MCF 10A (cell line): ENCODE measurements at regions not wholly inside any gene's neighbourhood (a gene's known extent, or its start where the extent isn't known, plus 50 kb on each side); places are given as distances from the start of the nearest gene placed in this dataset.

Experiments
- BruUV-seq: library from RNA; stranded (reverse); fragments of 400-500 nt; replicated peaks from 2 replicates; lab custom pipeline; 2021; lab: Mats Ljungman, UMichigan
- CTCF ChIA-PET: fragments of 300-600 bp; sonication (Branson Sonifier 250); formaldehyde crosslinking; extraction: SDS; loops from one replicate; lab custom pipeline; 2021; ENCODE audit warnings: antibody characterized with exemption, inconsistent platforms; lab: Yijun Ruan, JAX
- POLR2A ChIA-PET: fragments of 300-600, 350-650 bp; sonication (Branson Sonifier 250); formaldehyde crosslinking; extraction: SDS; loops from one replicate; lab custom pipeline; 2020; ENCODE audit warnings: antibody characterized with exemption, inconsistent platforms; lab: Yijun Ruan, JAX
- DNase-seq: peaks from one replicate; pipeline ENCODE4 v3.0.0-alpha.2; 2018; ENCODE audit not compliant: unreplicated experiment
- H3K27ac Mint-ChIP-seq: one replicate; pipeline ENCODE4 v1.8.0; 2022; ENCODE audit warnings: mild to moderate bottlenecking, low read depth, mixed read lengths; ENCODE audit not compliant: unreplicated experiment
- H3K27me3 Mint-ChIP-seq: one replicate; pipeline ENCODE4 v1.8.0; 2022; ENCODE audit warnings: mixed read lengths; ENCODE audit not compliant: insufficient read depth, unreplicated experiment
- H3K36me3 Mint-ChIP-seq: one replicate; pipeline ENCODE4 v1.8.0; 2022; ENCODE audit warnings: mild to moderate bottlenecking, moderate library complexity, mixed read lengths; ENCODE audit not compliant: insufficient read depth, unreplicated experiment
- H3K4me1 Mint-ChIP-seq: one replicate; pipeline ENCODE4 v1.8.0; 2022; ENCODE audit warnings: mixed read lengths; ENCODE audit not compliant: insufficient read depth, unreplicated experiment
- H3K4me3 Mint-ChIP-seq: one replicate; pipeline ENCODE4 v1.8.0; 2022; ENCODE audit warnings: mild to moderate bottlenecking, moderate library complexity, mixed read lengths; ENCODE audit not compliant: unreplicated experiment
- H3K9me3 Mint-ChIP-seq: one replicate; pipeline ENCODE4 v1.8.0; 2022; ENCODE audit warnings: mixed read lengths; ENCODE audit not compliant: unreplicated experiment
- intact Hi-C: fragments of 100-400 bp; cut with micrococcal nuclease; formaldehyde crosslinking; loops from 2 replicates; pipeline ENCODE4 v1.14.1; 2022
- TF ChIP-seq, protein P1 (sequence below): fragments of 200-600 bp; IDR thresholded peaks from one replicate; pipeline ENCODE4 v1.8.0; 2022; ENCODE audit warnings: antibody characterized with exemption, mild to moderate bottlenecking; ENCODE audit not compliant: unreplicated experiment

DNA sequence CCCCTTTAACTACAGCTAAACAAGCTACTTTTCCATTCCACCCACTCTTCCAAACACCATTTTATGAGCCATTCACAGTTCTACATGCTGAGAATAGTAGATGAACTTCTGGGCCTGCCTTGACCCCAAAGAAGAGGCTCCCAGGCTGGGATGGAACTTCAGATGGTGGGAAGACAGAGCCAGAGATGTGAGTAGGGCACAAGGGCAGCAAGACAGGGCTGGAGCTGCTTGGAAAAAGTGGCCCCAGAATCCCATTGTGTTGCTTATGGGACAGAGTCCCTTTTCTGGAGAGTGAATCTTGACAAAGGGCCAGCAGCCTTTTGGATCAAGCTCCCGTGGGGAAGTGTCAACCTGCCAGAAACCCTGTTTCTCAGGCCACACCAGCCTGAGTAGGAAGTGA, 516.5 kb upstream of the PPP2R3A start:
- CTCF ChIA-PET, result interaction anchor here (0.6 to 1.7 kb wide), 4 partner anchors 30 to 875 kb away, joined by 3 to 4 read pairs (median 4); no protein-coding TSS in a partner anchor
- intact Hi-C loops, result no loop called here
- POLR2A ChIA-PET, result no interaction called here
- no peaks in the 10 kb centered on the region for H3K27me3 Mint-ChIP-seq
- no peak overlapping the region for H3K27ac Mint-ChIP-seq
- no TSS peak for BruUV-seq
- DNase-seq, result no peak
- no peaks in the 10 kb centered on the region for H3K4me1 Mint-ChIP-seq
- TF ChIP-seq, protein P1, sequence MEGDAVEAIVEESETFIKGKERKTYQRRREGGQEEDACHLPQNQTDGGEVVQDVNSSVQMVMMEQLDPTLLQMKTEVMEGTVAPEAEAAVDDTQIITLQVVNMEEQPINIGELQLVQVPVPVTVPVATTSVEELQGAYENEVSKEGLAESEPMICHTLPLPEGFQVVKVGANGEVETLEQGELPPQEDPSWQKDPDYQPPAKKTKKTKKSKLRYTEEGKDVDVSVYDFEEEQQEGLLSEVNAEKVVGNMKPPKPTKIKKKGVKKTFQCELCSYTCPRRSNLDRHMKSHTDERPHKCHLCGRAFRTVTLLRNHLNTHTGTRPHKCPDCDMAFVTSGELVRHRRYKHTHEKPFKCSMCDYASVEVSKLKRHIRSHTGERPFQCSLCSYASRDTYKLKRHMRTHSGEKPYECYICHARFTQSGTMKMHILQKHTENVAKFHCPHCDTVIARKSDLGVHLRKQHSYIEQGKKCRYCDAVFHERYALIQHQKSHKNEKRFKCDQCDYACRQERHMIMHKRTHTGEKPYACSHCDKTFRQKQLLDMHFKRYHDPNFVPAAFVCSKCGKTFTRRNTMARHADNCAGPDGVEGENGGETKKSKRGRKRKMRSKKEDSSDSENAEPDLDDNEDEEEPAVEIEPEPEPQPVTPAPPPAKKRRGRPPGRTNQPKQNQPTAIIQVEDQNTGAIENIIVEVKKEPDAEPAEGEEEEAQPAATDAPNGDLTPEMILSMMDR, result no peak
- peaks cover 15% of the 10 kb centered on the region for H3K9me3 Mint-ChIP-seq
- no peak overlapping the region for H3K4me3 Mint-ChIP-seq
- H3K36me3 Mint-ChIP-seq, result no peaks in the 10 kb centered on the region

DNA sequence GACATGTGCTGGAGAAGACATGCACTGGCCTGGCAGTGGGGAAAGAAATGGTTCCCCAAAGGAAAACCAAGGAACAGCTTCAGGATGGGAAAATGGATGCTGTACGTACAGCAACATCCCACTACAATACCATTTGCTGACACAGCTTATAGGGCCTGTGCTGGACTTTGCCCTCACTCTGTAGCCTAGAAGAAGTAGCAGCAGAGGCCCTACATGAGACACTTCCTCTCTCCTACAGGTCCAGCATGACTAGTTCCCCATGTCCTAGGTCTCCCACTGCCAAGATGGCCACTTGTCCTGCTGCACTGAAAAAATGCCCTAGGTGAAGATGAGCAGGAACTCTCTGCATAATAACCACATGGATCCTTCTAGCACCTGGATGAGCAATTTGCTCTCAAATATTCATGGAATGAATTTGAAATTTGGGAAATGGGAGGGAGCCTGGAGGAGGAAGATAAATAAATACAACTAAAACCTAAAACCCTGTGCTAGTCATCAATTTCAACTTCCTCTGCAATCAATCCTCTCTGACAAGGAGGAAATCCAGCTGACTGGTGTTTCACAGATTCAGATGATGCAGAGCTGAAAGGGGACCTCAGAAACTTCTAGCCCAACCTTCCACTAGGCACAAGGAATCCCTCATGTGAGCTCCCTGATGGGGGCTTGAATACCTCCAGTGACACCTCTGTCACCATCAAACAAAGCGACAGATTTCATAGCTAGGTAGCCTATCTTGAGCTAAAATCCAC, 514.3 kb upstream of the PPP2R3A start:
- Mint-ChIP-seq H3K27ac (no peak overlapping the region), H3K4me1 (no peaks in the 10 kb centered on the region), H3K4me3 (no peak overlapping the region), H3K27me3 (no peaks in the 10 kb centered on the region), H3K9me3 (peaks cover 27% of the 10 kb centered on the region), H3K36me3 (no peaks in the 10 kb centered on the region)
- intact Hi-C loops, result no loop called here
- BruUV-seq, result no TSS peak
- ChIA-PET CTCF (no interaction called here), POLR2A (no interaction called here)
- DNase-seq, result no peak
- TF ChIP-seq, protein P1, result no peak

DNA sequence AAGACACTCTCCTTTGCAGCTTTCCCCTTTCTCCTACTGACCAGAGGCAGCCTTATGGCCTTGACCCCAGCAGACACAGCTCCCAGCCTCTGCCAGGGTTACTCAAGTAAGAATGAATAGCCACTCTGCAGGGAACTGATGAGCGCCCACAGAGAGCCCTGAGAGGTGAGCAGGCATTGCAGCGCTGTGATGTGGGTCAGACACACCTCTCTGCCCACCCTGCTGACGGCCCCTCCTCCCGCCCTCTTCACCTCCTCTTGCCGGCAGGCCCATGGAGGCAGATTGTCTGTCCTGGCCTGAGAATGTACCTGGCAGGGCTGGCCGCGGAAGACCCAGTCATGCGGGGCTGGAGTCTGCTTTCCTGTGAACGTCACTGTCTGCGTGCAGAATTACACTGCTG, 512.6 kb upstream of the PPP2R3A start:
- TF ChIP-seq, protein P1, result no peak
- POLR2A ChIA-PET, result no interaction called here
- DNase-seq, result no peak
- Mint-ChIP-seq H3K9me3 (peaks cover 30% of the 10 kb centered on the region), H3K27me3 (no peaks in the 10 kb centered on the region), H3K4me3 (no peak overlapping the region), H3K27ac (no peak overlapping the region), H3K36me3 (no peaks in the 10 kb centered on the region), H3K4me1 (no peaks in the 10 kb centered on the region)
- CTCF ChIA-PET, result no interaction called here
- intact Hi-C loops, result no loop called here
- BruUV-seq, result no TSS peak

DNA sequence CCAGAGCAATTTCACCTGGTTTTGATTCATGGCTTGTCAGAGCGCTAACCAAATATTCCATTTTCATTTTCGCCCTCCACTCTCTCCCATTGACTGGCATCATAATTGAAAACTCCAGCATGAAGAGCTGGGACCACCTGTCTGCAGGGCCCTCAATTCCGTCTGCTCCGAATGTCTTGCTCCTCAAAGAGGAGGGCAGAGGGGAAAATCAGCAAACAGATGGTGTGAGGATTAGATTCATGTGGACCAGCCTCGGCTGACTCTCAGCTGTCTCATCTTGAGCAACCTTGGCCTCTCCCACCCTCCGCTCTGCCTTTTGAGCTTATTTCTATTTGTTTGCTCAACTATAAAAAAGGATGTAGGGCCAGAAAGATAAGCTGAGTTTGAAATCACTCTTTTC, 512.2 kb upstream of the PPP2R3A start:
- no TSS peak for BruUV-seq
- H3K27me3 Mint-ChIP-seq, result no peaks in the 10 kb centered on the region
- no peak for DNase-seq
- ChIA-PET CTCF (interaction anchor here (0.7 kb wide), 1 partner anchor 338 kb away, joined by 3 read pairs; no protein-coding TSS in a partner anchor), POLR2A (no interaction called here)
- H3K36me3 Mint-ChIP-seq, result no peaks in the 10 kb centered on the region
- TF ChIP-seq, protein P1, result no peak
- no peak overlapping the region for H3K4me3 Mint-ChIP-seq
- H3K4me1 Mint-ChIP-seq, result no peaks in the 10 kb centered on the region
- H3K27ac Mint-ChIP-seq, result no peak overlapping the region
- peaks cover 32% of the 10 kb centered on the region for H3K9me3 Mint-ChIP-seq
- intact Hi-C loops, result no loop called here
